ENCODE measurements at regions not wholly inside any gene's neighbourhood (a gene's known extent, or its start where the extent isn't known, plus 50 kb on each side); places are given as distances from the start of the nearest gene placed in this dataset.

DNA sequence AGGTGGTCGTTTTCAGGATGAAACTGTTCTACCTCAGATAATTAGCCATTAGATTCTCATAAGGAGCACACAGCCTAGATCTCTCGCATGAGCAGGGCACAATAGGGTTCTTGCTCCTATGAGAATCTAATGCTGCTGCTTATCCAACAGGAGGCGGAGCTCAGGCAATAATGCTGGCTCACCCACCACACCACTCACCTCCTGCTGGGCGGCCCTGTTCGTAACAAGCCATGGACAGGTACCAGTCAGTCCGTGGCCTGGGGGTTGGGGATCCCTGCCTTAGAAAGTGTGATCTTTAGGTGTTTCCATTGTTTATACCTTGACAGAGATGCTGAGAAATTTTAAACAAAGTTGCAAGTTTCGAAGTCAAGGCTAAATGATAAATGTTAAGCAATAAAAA, 344.6 kb upstream of the HTR2A start:
- Histone ChIP-seq H3K9me3 (ENCODE audit: control insufficient read depth, insufficient read depth, low read length) (no peaks in the 10 kb centered on the region), H3K4me3 (ENCODE audit: insufficient read depth, low read depth, low read length) (no peak overlapping the region), H3K27ac (ENCODE audit: insufficient read depth, low read length) (no peak overlapping the region), H3K56ac (ENCODE audit: extremely low read depth, insufficient read depth, low read length) (no peak overlapping the region), H4K5ac (ENCODE audit: low read depth, low read length) (no peak overlapping the region), H3K18ac (ENCODE audit: low read depth, low read length) (no peak overlapping the region), H2AK5ac (ENCODE audit: low read depth, low read length) (no peak overlapping the region), H3K4me1 (ENCODE audit: control insufficient read depth, insufficient read depth, low read length) (peaks cover 3% of the 10 kb centered on the region), H3K23ac (ENCODE audit: low read depth, low read length) (no peak overlapping the region), H2BK120ac (ENCODE audit: low read depth, low read length) (no peak overlapping the region), H3K27me3 (ENCODE audit: control insufficient read depth, insufficient read depth, low read length) (no peaks in the 10 kb centered on the region), H3K4me2 (ENCODE audit: low read depth, low read length) (no peak overlapping the region), H2AK9ac (replicated peaks; ENCODE audit: low read depth, low read length, poor library complexity) (no peak overlapping the region), H4K20me1 (ENCODE audit: insufficient read depth, low read length) (no peaks in the 10 kb centered on the region), H3K14ac (replicated peaks; ENCODE audit: low read depth, low read length) (no peak overlapping the region), H3K9ac (ENCODE audit: low read depth, low read length) (no peak overlapping the region), H3K36me3 (ENCODE audit: control insufficient read depth, insufficient read depth, low read length) (no peaks in the 10 kb centered on the region), H3K9me1 (ENCODE audit: insufficient read depth, low read length) (no peaks in the 10 kb centered on the region; the same call in 1 of the 2 replicates), H3K4ac (ENCODE audit: low read depth, low read length) (no peak overlapping the region), H2BK5ac (ENCODE audit: low read depth, low read length, poor library complexity, severe bottlenecking) (no peak overlapping the region), H3K79me1 (ENCODE audit: low read depth in 1 of 2, low read length in 2 of 2) (no peaks in the 10 kb centered on the region), H2AFZ (replicated peaks; ENCODE audit: low read length, poor library complexity) (peak overlapping the region; percentile 63), H2BK20ac (ENCODE audit: low read depth, low read length) (no peak overlapping the region), H4K8ac (ENCODE audit: low read depth in 2 of 2, low read length in 2 of 2) (no peak overlapping the region), H4K91ac (ENCODE audit: insufficient read depth, low read depth, low read length) (no peak overlapping the region), H2BK15ac (ENCODE audit: low read depth, low read length) (no peak overlapping the region)
- TF ChIP-seq MAFK (IDR thresholded peaks at IDR 0.05; ENCODE audit: low read depth, low read length): no peak
- TF ChIP-seq CHD1 (IDR thresholded peaks at IDR 0.05; ENCODE audit: low read depth, low read length): no peak
- TF ChIP-seq, protein P1, sequence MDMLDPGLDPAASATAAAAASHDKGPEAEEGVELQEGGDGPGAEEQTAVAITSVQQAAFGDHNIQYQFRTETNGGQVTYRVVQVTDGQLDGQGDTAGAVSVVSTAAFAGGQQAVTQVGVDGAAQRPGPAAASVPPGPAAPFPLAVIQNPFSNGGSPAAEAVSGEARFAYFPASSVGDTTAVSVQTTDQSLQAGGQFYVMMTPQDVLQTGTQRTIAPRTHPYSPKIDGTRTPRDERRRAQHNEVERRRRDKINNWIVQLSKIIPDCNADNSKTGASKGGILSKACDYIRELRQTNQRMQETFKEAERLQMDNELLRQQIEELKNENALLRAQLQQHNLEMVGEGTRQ (IDR thresholded peaks at IDR 0.05; ENCODE audit: low read depth, low read length): no peak
- no peak for TF ChIP-seq RAD21 (IDR thresholded peaks at IDR 0.05; ENCODE audit: low read length)
- TF ChIP-seq CEBPB (IDR thresholded peaks at IDR 0.05; ENCODE audit: low read depth, low read length): no peak
- no peak for TF ChIP-seq NFE2L2 (IDR thresholded peaks at IDR 0.05; ENCODE audit: low read depth, low read length)
- TF ChIP-seq, protein P2, sequence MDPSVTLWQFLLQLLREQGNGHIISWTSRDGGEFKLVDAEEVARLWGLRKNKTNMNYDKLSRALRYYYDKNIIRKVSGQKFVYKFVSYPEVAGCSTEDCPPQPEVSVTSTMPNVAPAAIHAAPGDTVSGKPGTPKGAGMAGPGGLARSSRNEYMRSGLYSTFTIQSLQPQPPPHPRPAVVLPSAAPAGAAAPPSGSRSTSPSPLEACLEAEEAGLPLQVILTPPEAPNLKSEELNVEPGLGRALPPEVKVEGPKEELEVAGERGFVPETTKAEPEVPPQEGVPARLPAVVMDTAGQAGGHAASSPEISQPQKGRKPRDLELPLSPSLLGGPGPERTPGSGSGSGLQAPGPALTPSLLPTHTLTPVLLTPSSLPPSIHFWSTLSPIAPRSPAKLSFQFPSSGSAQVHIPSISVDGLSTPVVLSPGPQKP (IDR thresholded peaks at IDR 0.05; ENCODE audit: borderline replicate concordance, low read depth, low read length): no peak
- TF ChIP-seq, protein P3, sequence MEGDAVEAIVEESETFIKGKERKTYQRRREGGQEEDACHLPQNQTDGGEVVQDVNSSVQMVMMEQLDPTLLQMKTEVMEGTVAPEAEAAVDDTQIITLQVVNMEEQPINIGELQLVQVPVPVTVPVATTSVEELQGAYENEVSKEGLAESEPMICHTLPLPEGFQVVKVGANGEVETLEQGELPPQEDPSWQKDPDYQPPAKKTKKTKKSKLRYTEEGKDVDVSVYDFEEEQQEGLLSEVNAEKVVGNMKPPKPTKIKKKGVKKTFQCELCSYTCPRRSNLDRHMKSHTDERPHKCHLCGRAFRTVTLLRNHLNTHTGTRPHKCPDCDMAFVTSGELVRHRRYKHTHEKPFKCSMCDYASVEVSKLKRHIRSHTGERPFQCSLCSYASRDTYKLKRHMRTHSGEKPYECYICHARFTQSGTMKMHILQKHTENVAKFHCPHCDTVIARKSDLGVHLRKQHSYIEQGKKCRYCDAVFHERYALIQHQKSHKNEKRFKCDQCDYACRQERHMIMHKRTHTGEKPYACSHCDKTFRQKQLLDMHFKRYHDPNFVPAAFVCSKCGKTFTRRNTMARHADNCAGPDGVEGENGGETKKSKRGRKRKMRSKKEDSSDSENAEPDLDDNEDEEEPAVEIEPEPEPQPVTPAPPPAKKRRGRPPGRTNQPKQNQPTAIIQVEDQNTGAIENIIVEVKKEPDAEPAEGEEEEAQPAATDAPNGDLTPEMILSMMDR (conservative IDR thresholded peaks at IDR 0.05; ENCODE audit: low read depth, low read length): no peak
- no peak for TF ChIP-seq MAZ (IDR thresholded peaks at IDR 0.05; ENCODE audit: borderline replicate concordance, low read depth, low read length)
- no peak for TF ChIP-seq BHLHE40 (IDR thresholded peaks at IDR 0.05; ENCODE audit: low read depth, low read length)
- TF ChIP-seq MXI1 (IDR thresholded peaks at IDR 0.05; ENCODE audit: borderline replicate concordance, low read depth, low read length): no peak
- no peak for TF ChIP-seq SMC3 (IDR thresholded peaks at IDR 0.05; ENCODE audit: low read depth, low read length)
- no peak for TF ChIP-seq POLR2A (IDR thresholded peaks at IDR 0.05; ENCODE audit: low read depth, low read length)
- TF ChIP-seq RCOR1 (IDR thresholded peaks at IDR 0.05; ENCODE audit: insufficient replicate concordance, low read length): no peak
- no peak for TF ChIP-seq RFX5 (IDR thresholded peaks at IDR 0.05; ENCODE audit: low read depth, low read length)
- TF ChIP-seq FOS (IDR thresholded peaks at IDR 0.05; ENCODE audit: low read depth, low read length): no peak
- DNase-seq: no peak
- no peak for ATAC-seq (ENCODE audit: low read depth)
- ChIA-PET CTCF (no interaction called here), POLR2A (ENCODE audit: unreplicated experiment) (no interaction called here)
- in situ Hi-C loops (cut with MboI; ENCODE audit: low sequenced_read_pairs) (no loop called here), dilution Hi-C loops (cut with HindIII; ENCODE audit: low sequenced_read_pairs, unreplicated experiment) (no loop called here), intact Hi-C loops (cut with micrococcal nuclease) (no loop called here)
- no CpG with 5 or more reads among the region's 7 CpGs for WGBS, 2 experiments (ENCODE audit: extremely low coverage in 2 of 2, insufficient read length in 1 of 2)
- no TSS peak for BruUV-seq (replicated peaks)
